ENCODE measurements at regions not wholly inside any gene's neighbourhood (a gene's known extent, or its start where the extent isn't known, plus 50 kb on each side); places are given as distances from the start of the nearest gene placed in this dataset.

GRCh38 chrX:45697591-45697990 is 496.9 kb upstream of the DIPK2B start:
- TF ChIP-seq TAF1 (IDR thresholded peaks at IDR 0.05; ENCODE audit: low read depth, low read length) (no peak), SPI1 (IDR thresholded peaks at IDR 0.05; ENCODE audit: low read depth, low read length) (no peak)
